ENCODE measurements at regions not wholly inside any gene's neighbourhood (a gene's known extent, or its start where the extent isn't known, plus 50 kb on each side); places are given as distances from the start of the nearest gene placed in this dataset.

DNA sequence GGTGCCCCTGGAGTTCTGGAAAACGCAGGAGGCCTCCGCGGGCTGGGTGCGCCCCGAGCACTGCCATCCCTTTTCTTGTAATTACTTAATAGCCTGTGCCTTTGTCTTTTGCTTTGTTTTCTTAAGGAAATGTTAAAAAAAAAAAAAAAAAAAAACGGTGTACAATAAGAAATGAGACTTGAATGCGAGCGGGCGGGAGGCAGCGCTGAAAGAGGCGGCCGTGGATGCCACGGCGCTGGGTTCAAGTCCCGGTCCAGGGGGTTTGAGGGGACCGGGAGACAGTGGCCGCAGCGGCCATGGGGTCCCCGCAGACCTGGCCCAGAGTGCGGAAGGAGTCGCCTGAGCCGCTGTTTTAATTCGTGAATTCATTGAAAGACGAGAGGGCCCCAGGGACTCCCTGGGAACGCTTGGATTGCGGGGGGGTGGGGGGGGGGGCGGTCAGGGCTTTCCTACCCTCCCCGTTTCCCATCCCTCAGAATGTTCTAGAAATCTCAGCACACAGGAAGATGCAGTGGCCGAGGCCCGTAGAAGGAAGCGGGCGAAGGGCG lies 349.2 kb upstream of the ARGLU1 start:
- TF ChIP-seq POLR2A (IDR thresholded peaks at IDR 0.05) (no peak), CTCF (IDR thresholded peaks at IDR 0.05) (no peak)
- DNase-seq = no peak
- Histone ChIP-seq H3K27me3 (no peaks in the 10 kb centered on the region), H3K4me1 (peaks cover 0 to 19% (median 3%) of the 10 kb centered on the region in 3 donors), H3K36me3 (no peaks in the 10 kb centered on the region), H3K27ac (peak overlapping the region; percentile 78 to 93 (median 88)), H3K9me3 (no peaks in the 10 kb centered on the region), H3K4me3 (peak overlapping the region; percentile 48 to 76 (median 63))
- 55 to 76% methylated on average over 18 of the region's 33 CpGs for WGBS, 2 donors
- intact Hi-C loops (cut with DNase I) = no loop called here

GRCh38 chr13:106916329-106916976 lies 348.5 kb upstream of the ARGLU1 start:
- Histone ChIP-seq H3K27me3 (no peaks in the 10 kb centered on the region), H3K27ac (peak overlapping the region in 1 of 4 donors; percentile 91), H3K9me3 (no peaks in the 10 kb centered on the region), H3K36me3 (no peaks in the 10 kb centered on the region), H3K4me1 (peaks cover 0 to 19% (median 3%) of the 10 kb centered on the region in 3 donors), H3K4me3 (no peak overlapping the region)
- WGBS, 2 donors = 57 to 69% methylated on average over 13 to 15 of the region's 15 CpGs
- TF ChIP-seq POLR2A (IDR thresholded peaks at IDR 0.05) (no peak), CTCF (IDR thresholded peaks at IDR 0.05) (no peak)
- intact Hi-C loops (cut with DNase I) = no loop called here
- no peak for DNase-seq

GRCh38 chr13:106915146-106915545 lies 347.2 kb upstream of the ARGLU1 start:
- H3K4me1 ChIP-seq = peaks cover 0 to 19% (median 3%) of the 10 kb centered on the region in 3 donors
- H3K36me3 ChIP-seq = no peaks in the 10 kb centered on the region
- DNase-seq = no peak
- intact Hi-C loops (cut with DNase I) = no loop called here
- 71 to 88% methylated on average over 3 of the region's 3 CpGs for WGBS, 2 donors
- TF ChIP-seq CTCF (IDR thresholded peaks at IDR 0.05) (no peak), POLR2A (IDR thresholded peaks at IDR 0.05) (no peak)
- no peaks in the 10 kb centered on the region for H3K9me3 ChIP-seq
- no peak overlapping the region for H3K27ac ChIP-seq
- H3K4me3 ChIP-seq = no peak overlapping the region
- H3K27me3 ChIP-seq = no peaks in the 10 kb centered on the region

- intact Hi-C loops (cut with DNase I) = no loop called here
- H3K4me3 ChIP-seq = no peak overlapping the region
- DNase-seq = no peak
- WGBS, 2 donors = 40 to 49% methylated on average over 4 of the region's 4 CpGs
- no peaks in the 10 kb centered on the region for H3K36me3 ChIP-seq
- H3K27me3 ChIP-seq = no peaks in the 10 kb centered on the region
- no peaks in the 10 kb centered on the region for H3K4me1 ChIP-seq
- H3K9me3 ChIP-seq = no peaks in the 10 kb centered on the region
- TF ChIP-seq CTCF (IDR thresholded peaks at IDR 0.05) (no peak), POLR2A (IDR thresholded peaks at IDR 0.05) (no peak)
- no peak overlapping the region for H3K27ac ChIP-seq
Measured at GRCh38 chr13:106911627-106912026, 343.7 kb upstream of the ARGLU1 start.

DNA sequence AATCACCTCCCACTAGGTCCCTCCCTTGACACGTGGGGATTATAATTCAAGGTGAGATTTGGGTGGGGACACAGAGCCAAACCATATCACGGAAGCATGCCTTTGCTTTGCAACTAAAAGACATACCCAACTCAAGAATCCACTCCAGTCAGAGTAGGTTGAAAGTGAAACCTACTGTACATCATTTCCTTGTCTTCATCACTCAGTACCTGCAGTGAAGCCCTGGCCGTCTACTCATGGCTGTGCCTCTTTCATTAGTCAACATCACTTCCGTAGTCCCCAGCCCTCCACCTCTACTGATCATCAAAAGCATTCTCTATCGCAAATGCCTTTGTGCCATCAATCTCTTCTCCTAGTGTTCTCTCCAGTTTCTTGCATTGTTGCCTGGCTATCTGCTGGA lies 343.1 kb upstream of the ARGLU1 start:
- WGBS, 2 donors = 68 to 75% methylated on average over 5 of the region's 5 CpGs
- Histone ChIP-seq H3K4me3 (no peak overlapping the region), H3K27ac (no peak overlapping the region), H3K9me3 (no peaks in the 10 kb centered on the region), H3K4me1 (no peaks in the 10 kb centered on the region), H3K27me3 (no peaks in the 10 kb centered on the region), H3K36me3 (no peaks in the 10 kb centered on the region)
- no peak for TF ChIP-seq POLR2A (IDR thresholded peaks at IDR 0.05)
- no peak for TF ChIP-seq CTCF (IDR thresholded peaks at IDR 0.05)
- no peak for DNase-seq
- intact Hi-C loops (cut with DNase I) = no loop called here
